Activated CD4-positive, alpha-beta T cell treated with anti-CD3 and anti-CD28 coated beads, Interleukin-10, Interleukin-2, amounts not matched to agents 100 ng/mL and 50 ng/mL, durations not matched to agents 16 hours and 8 hours (primary cell): ENCODE measurements at regions not wholly inside any gene's neighbourhood (a gene's known extent, or its start where the extent isn't known, plus 50 kb on each side); places are given as distances from the start of the nearest gene placed in this dataset.

Source experiments
- DNase-seq: peaks from one replicate; pipeline ENCODE4 v3.0.0-alpha.2; 2020

DNA sequence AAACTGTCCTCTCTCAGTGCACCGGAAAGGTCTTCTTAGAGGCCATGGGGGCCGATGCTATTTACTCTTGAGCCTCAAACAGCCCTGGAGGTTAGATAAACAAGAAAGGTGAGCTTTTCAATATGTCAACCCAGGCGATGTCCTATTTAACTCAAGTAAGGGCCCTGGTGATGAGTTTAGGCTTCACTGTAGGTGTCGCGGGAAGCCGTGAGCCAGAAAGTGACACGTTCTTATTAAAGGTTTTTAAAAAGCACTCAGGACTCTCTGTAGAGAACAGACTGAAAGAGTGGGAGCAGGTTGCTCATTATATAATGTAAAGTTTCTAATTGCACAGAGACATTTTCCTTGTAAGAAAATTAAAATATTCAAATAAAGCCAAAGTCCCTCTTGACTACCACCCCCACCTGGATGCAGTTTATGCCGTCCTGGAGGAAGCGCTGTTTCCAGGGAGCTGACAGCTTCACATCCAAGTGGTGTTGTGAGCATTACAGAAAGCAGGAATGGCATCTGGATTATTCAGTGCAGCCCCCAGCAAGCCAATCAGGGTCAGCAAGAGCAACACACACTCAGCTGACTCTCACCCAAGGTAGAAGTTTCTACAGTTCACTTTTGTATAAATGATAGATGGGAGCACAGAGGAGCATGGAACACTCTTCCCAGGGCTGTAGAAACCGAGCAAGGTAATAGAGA, 280.3 kb downstream of the DRD1 start:
- DNase-seq = no peak

DNA sequence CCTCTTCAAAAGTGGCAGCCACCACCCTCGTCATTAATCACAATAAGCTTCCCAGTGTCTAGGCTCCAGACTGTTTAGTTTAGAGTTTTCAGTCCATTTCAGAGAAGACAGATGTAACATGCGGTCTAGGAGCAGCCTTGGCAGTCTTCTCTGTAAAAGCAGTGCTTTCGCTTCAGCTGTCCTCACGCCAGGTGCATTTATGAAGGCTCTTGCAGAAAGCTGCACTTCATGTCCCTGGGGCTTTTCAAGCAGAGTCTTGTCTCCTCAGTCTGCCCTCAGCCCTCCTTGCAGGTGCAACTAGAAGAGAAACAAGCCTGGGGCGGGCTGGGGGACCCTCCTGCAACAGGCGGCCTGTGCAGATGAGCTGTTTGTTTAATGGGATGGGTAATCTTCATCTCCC, 281.9 kb downstream of the DRD1 start:
- DNase-seq = no peak

DNA sequence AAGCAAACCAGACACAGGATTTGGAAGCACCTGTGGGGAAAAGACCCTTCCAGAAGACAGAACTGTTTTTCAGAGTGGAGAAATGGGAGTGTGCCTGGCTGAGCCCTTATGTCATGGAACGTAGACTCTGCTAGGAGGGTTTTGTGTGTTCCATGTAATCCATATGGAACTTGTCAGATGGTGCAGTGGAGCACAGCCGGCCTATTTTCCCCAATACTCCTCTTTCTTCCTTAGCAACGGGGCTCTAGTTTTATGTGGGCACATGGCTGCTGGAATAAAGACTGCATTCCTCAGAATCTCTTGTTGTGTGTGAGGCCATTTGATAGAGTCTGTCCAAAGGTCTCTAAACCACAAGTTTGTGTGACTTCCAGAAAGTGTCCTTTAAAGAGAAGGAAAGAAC, 284.0 kb downstream of the DRD1 start:
- DNase-seq = no peak

- no peak for DNase-seq
Measured at GRCh38 chr5:175148636-175149172, 295.3 kb downstream of the DRD1 start.

- no peak for DNase-seq
Measured at GRCh38 chr5:175146733-175147132, 297.2 kb downstream of the DRD1 start.

- no peak for DNase-seq
Measured at GRCh38 chr5:175141421-175141820, 302.6 kb downstream of the DRD1 start.

DNA sequence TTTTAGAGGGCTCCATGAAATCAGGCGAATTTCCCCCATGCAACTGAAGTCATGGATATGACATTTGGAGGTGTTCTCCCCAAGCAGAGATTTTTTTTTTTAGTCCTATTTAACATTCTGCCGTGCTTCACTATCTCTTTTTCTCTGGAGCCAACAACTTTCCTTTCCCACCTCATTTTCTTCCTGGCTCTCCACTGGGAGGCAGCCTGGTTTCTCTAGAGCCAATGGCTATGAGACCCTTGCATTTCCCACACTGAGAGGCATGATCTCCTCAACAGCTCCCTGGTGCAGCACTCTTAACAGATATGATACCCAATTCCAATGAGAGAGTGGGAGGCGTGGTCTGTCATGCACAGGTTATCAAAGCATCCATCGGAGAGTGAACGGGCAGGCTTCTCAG, 310.8 kb downstream of the DRD1 start:
- no peak for DNase-seq

- DNase-seq = no peak
Measured at GRCh38 chr5:175131432-175131831, 312.6 kb downstream of the DRD1 start.

DNA sequence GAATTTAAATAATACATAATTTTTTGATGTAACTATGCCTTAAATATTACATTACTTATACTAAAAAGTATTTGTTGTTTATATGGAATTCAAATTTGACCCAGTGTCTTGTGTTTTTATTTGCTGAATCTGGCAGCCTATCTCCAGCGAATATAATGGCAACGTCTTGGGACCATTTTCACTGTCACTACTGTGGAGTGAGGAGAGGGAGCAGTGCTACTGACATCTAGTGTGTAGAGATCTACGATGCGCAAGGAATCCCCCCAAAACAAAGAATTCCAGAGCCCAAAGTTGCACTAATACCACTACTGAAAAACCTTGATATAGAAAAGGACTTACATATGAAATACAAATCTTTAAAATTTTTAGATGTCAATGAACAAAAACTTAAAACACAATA, 314.4 kb downstream of the DRD1 start:
- no peak for DNase-seq

GRCh38 chr5:175129121-175129520, 314.9 kb downstream of the DRD1 start:
- no peak for DNase-seq

GRCh38 chr5:175124821-175125220, 319.2 kb downstream of the DRD1 start:
- no peak for DNase-seq

- no peak for DNase-seq
Measured at GRCh38 chr5:175124251-175124813, 319.6 kb downstream of the DRD1 start.

DNA sequence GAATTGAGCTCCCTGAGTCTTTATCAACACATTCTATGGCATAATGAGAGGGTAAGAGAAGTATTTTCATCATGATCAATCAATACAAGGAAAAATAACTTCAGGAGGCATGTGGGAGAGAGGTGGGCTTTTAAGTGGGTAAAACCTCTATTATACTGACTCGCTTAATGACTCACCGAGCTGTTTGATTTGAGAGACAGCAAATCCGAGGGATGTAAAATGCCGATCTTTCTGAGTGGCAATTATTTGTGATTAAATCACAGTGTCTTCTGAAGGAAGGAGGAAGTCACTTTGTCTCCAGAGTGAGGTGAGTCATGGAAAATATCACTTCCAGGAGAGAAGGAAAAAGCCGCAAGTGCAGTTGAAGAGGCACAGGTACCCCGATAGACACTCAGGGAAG, 320.4 kb downstream of the DRD1 start:
- DNase-seq = no peak

DNA sequence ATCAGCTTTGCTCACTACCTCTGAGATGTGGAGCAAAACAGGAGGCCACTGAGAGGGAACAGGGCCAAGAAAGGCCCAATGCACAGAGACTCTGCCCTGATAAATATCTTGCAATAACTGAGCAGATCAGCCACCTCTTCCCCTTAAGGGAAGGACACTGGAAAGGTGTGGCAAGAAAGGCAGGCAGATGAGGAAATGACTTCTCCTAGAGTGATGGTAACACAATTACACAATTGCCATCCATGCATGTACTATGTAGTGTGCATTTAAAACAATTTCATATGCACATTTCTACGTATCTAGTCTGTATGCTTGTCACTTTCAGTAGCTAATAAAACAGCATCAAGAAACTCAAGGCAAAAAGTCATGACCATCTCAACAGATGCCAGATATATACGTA, 322.5 kb downstream of the DRD1 start:
- no peak for DNase-seq

GRCh38 chr5:175120412-175120811, 323.6 kb downstream of the DRD1 start:
- DNase-seq = no peak

- DNase-seq = no peak
Measured at GRCh38 chr5:175118700-175119309, 325.2 kb downstream of the DRD1 start.

DNA sequence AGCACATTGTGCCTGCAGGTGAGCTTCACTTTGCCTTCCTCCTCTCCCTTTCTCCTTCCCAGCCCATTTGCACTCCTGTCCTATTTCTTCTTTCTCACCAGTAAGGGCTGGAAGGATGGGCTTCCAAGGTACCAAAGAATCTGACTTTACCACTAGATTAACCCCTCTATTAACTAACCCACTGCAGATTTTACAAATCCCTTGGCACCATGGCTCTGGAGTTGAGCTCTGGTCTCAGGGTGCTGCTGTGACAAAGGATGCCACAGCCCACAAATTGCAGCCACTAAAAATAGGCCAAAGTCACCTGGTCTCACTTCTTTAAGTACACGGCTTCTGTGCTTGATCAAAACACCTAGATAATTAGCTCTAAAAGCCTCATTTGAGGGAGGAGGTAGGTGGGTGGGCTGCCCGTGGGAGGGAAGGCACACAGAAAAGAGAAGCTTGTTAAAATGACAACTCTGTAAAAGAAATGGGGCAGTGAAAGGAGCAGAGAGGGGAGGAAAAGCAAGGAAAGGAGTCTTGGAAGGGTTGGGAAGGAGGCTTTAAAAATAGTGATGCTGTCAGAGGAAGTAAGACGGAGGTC, 327.4 kb downstream of the DRD1 start:
- DNase-seq = no peak

DNA sequence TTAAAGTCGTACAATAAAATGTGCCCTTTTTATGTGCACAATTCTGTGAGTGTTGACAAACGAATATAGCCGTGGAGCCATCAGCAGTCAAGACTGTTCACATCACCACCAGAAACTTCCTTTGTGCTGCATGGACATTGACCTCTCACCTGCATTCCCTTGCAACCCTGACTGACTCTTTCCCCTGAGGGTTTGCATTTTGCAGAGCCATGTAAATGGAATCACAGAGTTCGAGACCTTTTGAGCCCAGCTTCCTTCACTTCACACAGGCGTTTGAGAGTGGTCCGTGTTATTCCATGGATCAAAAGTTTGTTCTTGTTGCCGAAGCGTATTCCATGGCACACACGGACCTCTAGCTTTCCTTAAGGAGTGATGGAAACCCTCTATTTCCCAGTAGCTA, 328.2 kb downstream of the DRD1 start:
- DNase-seq = no peak

DNA sequence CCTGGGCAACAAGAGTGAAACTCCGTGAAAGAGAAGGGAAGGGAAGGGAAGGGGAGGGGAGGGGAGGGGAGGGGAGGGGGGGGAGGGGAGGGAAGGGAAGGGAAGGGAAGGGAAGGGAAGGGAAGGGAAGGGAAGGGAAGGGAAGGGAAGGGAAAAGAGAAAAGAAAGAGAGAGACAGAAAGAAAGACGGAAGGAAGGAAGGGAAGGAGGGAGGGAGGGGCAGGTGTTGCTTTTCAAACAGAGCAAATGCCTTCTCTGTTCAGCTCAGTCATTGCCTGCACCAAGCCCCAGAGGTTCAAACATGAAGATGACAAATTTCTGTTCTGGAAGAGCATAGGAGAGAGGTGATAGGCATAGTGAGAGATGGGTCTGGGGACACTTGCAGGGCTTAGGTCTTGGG, 330.0 kb downstream of the DRD1 start:
- no peak for DNase-seq

GRCh38 chr5:175109058-175109755, 334.8 kb downstream of the DRD1 start:
- DNase-seq = no peak

- DNase-seq = no peak
Measured at GRCh38 chr5:175107865-175108264, 336.1 kb downstream of the DRD1 start.

GRCh38 chr5:175107028-175107588, 336.9 kb downstream of the DRD1 start:
- DNase-seq = no peak

GRCh38 chr5:175104677-175105076, 339.3 kb downstream of the DRD1 start:
- DNase-seq = no peak
